Kidney epithelial cell (primary cell): ENCODE measurements at regions not wholly inside any gene's neighbourhood (a gene's known extent, or its start where the extent isn't known, plus 50 kb on each side); places are given as distances from the start of the nearest gene placed in this dataset.
A peak's percentile ranks its signal among the peaks of the same experiment; 100 is the strongest.
"Not testable (repeated sequence)": the region's sequence is repeated elsewhere in the genome, so short reads cannot be mapped to it uniquely, and the experiment has no call there.

Experiments
- DNase-seq: peaks from one replicate; pipeline ENCODE4 v3.0.0-alpha.2; 2010; ENCODE audit warnings: low read depth
- H3K27me3 ChIP-seq: 2 replicates; pipeline ENCODE4 v1.6.0; 2011; ENCODE audit warnings: low read length; ENCODE audit not compliant: control insufficient read depth, insufficient read depth
- H3K36me3 ChIP-seq: 2 replicates; pipeline ENCODE4 v1.5.1; 2011; ENCODE audit warnings: low read length; ENCODE audit not compliant: control insufficient read depth, insufficient read depth
- H3K4me3 ChIP-seq: 2 replicates; pipeline ENCODE4 v1.5.1; 2011; ENCODE audit warnings: low read depth, mild to moderate bottlenecking, control low read depth, low read length

- not testable (repeated sequence) for DNase-seq, H3K36me3 ChIP-seq, H3K4me3 ChIP-seq, H3K27me3 ChIP-seq
Observed at GRCh38 chr12:9312406-9313392, 104.5 kb upstream of the PZP start.

- not testable (repeated sequence) for H3K36me3 ChIP-seq, DNase-seq, H3K4me3 ChIP-seq, H3K27me3 ChIP-seq
Observed at GRCh38 chr12:9311454-9311853, 103.3 kb upstream of the PZP start.

- not testable (repeated sequence) for H3K36me3 ChIP-seq, H3K27me3 ChIP-seq, H3K4me3 ChIP-seq, DNase-seq
Observed at GRCh38 chr12:9310645-9311044, 102.5 kb upstream of the PZP start.

GRCh38 chr12:9309749-9310148, 101.6 kb upstream of the PZP start:
- H3K4me3 ChIP-seq, H3K27me3 ChIP-seq, H3K36me3 ChIP-seq, DNase-seq: not testable (repeated sequence)

- H3K4me3 ChIP-seq, DNase-seq, H3K27me3 ChIP-seq, H3K36me3 ChIP-seq: not testable (repeated sequence)
Observed at GRCh38 chr12:9308745-9309144, 100.5 kb upstream of the PZP start.

GRCh38 chr12:9308163-9308562, 100.0 kb upstream of the PZP start:
- H3K4me3 ChIP-seq, DNase-seq, H3K36me3 ChIP-seq, H3K27me3 ChIP-seq: not testable (repeated sequence)

- H3K36me3 ChIP-seq, H3K27me3 ChIP-seq, DNase-seq, H3K4me3 ChIP-seq: not testable (repeated sequence)
Observed at GRCh38 chr12:9307255-9307654, 99.1 kb upstream of the PZP start.

- H3K4me3 ChIP-seq, H3K27me3 ChIP-seq, DNase-seq, H3K36me3 ChIP-seq: not testable (repeated sequence)
Observed at GRCh38 chr12:9306004-9306403, 97.8 kb upstream of the PZP start.

- DNase-seq, H3K36me3 ChIP-seq, H3K4me3 ChIP-seq, H3K27me3 ChIP-seq: not testable (repeated sequence)
Observed at GRCh38 chr12:9304540-9304939, 96.3 kb upstream of the PZP start.

- H3K27me3 ChIP-seq, DNase-seq, H3K36me3 ChIP-seq, H3K4me3 ChIP-seq: not testable (repeated sequence)
Observed at GRCh38 chr12:9295872-9296271, 87.7 kb upstream of the PZP start.

- not testable (repeated sequence) for H3K4me3 ChIP-seq, DNase-seq, H3K36me3 ChIP-seq, H3K27me3 ChIP-seq
Observed at GRCh38 chr12:9294072-9294620, 86.0 kb upstream of the PZP start.

- not testable (repeated sequence) for DNase-seq, H3K27me3 ChIP-seq, H3K36me3 ChIP-seq, H3K4me3 ChIP-seq
Observed at GRCh38 chr12:9293391-9293790, 85.2 kb upstream of the PZP start.

- H3K36me3 ChIP-seq, H3K4me3 ChIP-seq, H3K27me3 ChIP-seq, DNase-seq: not testable (repeated sequence)
Observed at GRCh38 chr12:9289984-9290383, 81.8 kb upstream of the PZP start.

GRCh38 chr12:9284724-9285123, 76.5 kb upstream of the PZP start:
- not testable (repeated sequence) for H3K27me3 ChIP-seq
- peak overlapping the region; percentile 43 for H3K4me3 ChIP-seq

GRCh38 chr12:9284197-9284596, 76.0 kb upstream of the PZP start:
- H3K4me3 ChIP-seq, result peak overlapping the region; percentile 43
- not testable (repeated sequence) for DNase-seq, H3K27me3 ChIP-seq, H3K36me3 ChIP-seq

More at GRCh38 chr12:9284724-9285123, 76.5 kb upstream of the PZP start:
- not testable (repeated sequence) for DNase-seq, H3K36me3 ChIP-seq
